ENCODE measurements at regions not wholly inside any gene's neighbourhood (a gene's known extent, or its start where the extent isn't known, plus 50 kb on each side); places are given as distances from the start of the nearest gene placed in this dataset. TPM values are rescaled to one million over a fixed set of nuclear protein-coding genes. Genes with fewer than 3 reads are reported as not detected.
"Not testable (repeated sequence)": the region's sequence is repeated elsewhere in the genome, so short reads cannot be mapped to it uniquely, and the experiment has no call there.

DNA sequence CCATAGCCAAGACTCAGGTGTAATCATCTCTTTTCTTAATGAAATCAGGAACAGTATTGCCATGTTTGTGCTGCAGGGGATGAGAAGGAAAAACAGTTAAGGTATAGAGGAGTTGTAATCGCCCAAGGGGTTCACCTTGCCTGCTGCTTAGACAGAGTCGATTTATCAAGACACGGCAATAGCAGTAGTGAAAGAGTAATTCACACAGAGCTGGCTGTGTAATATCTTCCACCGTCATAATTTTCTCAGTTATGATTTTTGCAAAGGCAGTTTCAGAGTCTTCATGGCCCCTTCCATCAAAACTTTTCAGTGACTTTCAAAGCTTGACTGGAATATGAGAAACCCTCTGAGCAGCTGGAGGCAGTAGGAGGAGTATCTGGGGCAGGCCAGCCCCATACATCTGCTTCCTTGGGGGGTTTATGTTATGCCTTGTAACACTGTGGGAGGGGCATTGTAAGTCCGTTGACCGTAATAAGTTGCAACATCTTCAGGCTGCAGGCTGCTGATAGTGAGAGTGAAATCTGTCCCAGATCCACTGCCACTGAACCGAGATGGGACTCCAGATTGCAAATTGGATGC, 605.4 kb downstream of the RPIA start:
- H3K36me3 Mint-ChIP-seq (ENCODE audit: low read depth); intact Hi-C loops (cut with DNase I, micrococcal nuclease); H3K27ac Mint-ChIP-seq: not testable (repeated sequence)

DNA sequence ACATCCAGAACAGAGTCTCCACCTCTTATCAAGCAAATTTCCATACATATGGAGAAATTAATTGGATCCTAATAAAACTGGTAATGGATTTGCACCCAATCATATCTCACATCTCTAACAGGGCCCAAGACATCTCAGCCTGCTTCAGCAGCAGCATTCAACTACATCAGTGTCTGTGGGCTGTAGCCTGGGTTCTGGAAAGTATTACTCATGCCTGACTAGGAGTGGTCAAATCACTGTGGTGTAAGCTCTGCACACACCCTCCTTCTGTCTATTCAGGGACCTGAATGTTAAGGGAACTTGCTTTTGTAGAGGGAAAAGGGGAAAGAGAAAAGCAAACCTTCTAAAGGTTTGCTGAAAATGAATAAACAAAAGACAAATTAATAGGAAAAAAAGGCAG, 607.7 kb downstream of the RPIA start:
- DNase-seq; H3K27ac Mint-ChIP-seq; CTCF ChIA-PET; intact Hi-C loops (cut with DNase I, micrococcal nuclease); H3K36me3 Mint-ChIP-seq (ENCODE audit: low read depth); H3K4me3 Mint-ChIP-seq; H3K9me3 Mint-ChIP-seq (ENCODE audit: low read depth); H3K4me1 Mint-ChIP-seq; ATAC-seq; POLR2A ChIA-PET; H3K27me3 Mint-ChIP-seq: not testable (repeated sequence)

More for the DNA sequence above, 605.4 kb downstream of the RPIA start:
- H3K27me3 Mint-ChIP-seq; H3K9me3 Mint-ChIP-seq (ENCODE audit: low read depth); POLR2A ChIA-PET; H3K4me3 Mint-ChIP-seq; CTCF ChIA-PET; DNase-seq; H3K4me1 Mint-ChIP-seq: not testable (repeated sequence)
- ATAC-seq: peak; percentile 30

DNA sequence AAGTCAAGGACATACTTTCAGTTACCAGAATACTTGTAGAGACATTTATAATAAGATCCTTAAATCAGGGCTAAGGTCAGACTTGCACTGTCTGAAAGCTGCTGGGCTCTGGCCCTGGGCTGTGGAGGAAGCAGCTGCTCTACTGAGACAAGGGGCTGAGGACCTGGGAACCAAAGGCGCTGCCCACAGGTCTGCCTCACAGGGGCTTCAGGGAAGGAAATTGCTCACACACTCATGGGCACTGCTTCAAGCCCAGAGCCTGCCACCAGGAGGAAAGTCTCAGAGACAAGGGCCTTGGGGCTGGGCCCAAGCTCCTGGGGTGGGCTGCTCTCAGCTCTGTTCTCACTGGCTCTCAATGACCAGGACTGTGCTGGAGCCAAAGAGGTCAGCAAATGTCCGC, 614.1 kb downstream of the RPIA start:
- H3K27me3 Mint-ChIP-seq; DNase-seq; H3K9me3 Mint-ChIP-seq (ENCODE audit: low read depth); POLR2A ChIA-PET; H3K4me3 Mint-ChIP-seq; H3K4me1 Mint-ChIP-seq; H3K36me3 Mint-ChIP-seq (ENCODE audit: low read depth); intact Hi-C loops (cut with DNase I, micrococcal nuclease); ATAC-seq; H3K27ac Mint-ChIP-seq; CTCF ChIA-PET: not testable (repeated sequence)

DNA sequence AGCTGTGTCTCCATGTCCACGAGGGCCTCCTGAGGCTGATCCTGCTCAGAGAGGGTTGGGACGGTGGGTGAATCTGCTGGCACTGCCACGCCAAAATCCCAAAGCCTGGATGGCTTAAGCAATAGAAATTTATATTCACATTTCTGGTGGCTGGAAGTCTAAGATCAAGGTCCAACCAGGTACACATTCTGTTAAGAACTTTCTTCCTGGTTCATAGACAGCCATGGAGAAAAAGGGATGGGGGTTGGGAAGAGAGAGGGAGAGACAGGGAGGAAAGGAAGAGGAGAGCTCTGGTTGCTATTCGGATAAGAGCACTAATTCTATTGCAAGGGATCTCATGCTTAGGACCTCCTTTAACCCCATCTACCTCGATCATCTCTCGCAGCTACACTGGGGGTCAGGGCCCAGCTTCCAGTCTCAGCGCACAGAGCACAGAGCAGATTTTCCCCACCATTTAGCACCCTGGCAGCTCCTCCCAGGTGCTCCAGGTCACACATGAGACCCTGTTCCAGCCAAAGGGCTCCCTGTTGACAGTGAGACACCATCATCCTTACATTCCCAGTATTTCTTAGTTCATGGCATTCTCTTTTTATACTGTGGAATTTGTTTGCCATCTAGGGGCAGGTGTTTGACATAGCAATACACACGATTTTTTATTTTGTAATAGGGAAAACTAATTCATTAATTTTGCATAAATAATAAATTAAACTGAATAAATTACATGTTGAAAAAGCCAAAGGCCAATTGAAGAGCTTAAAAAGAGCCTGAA, 615.6 kb downstream of the RPIA start:
- CTCF ChIA-PET, ATAC-seq: not testable (repeated sequence)

DNA sequence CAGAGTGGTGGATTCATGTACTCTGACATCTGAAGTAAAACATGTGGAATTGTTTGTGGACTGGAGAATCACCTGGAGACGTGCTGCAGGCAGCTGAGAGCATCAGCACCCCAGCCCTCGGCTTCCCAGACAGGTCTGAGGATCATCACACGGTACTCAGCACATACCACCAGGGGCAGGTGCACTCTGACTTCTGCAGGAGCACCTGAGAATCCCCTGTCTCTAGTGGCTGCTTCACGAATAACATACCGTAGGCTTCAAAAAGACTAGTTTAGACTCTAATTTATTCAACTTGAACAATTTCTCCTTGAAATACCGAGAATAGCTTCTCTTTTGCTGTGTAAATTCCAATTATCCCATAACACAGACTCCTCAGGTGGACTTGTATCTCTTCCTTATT, 627.5 kb downstream of the RPIA start:
- H3K4me1 Mint-ChIP-seq; H3K27me3 Mint-ChIP-seq; CTCF ChIA-PET; H3K36me3 Mint-ChIP-seq (ENCODE audit: low read depth); H3K27ac Mint-ChIP-seq; POLR2A ChIA-PET; DNase-seq; ATAC-seq; H3K9me3 Mint-ChIP-seq (ENCODE audit: low read depth); H3K4me3 Mint-ChIP-seq; intact Hi-C loops (cut with DNase I, micrococcal nuclease): not testable (repeated sequence)

More for the DNA sequence above, 615.6 kb downstream of the RPIA start:
- H3K36me3 Mint-ChIP-seq (ENCODE audit: low read depth); H3K9me3 Mint-ChIP-seq (ENCODE audit: low read depth); H3K4me3 Mint-ChIP-seq; intact Hi-C loops (cut with DNase I, micrococcal nuclease); H3K4me1 Mint-ChIP-seq; POLR2A ChIA-PET; H3K27ac Mint-ChIP-seq; DNase-seq; H3K27me3 Mint-ChIP-seq: not testable (repeated sequence)

DNA sequence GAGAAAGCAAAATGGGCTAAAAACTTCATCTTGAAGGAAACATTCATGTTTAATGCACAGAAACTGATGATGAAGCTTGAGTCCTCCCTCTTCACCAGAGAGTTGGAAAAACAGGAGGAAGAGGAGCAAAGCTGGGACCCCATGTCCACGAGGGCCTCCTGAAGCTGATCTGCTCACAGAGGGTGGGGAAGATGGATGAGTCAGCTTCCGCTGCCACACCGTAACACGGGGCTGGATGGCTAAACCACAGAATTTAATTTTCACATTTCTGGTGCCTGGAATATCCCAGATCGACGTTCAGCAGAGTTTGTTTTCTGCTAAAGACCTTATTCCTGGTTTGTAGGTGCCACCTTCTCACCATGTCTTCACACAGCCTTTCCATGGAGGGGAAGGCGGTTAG, 634.4 kb downstream of the RPIA start:
- DNase-seq; H3K4me1 Mint-ChIP-seq; POLR2A ChIA-PET; H3K27ac Mint-ChIP-seq; CTCF ChIA-PET; H3K9me3 Mint-ChIP-seq (ENCODE audit: low read depth); H3K4me3 Mint-ChIP-seq; ATAC-seq; H3K36me3 Mint-ChIP-seq (ENCODE audit: low read depth); H3K27me3 Mint-ChIP-seq; intact Hi-C loops (cut with DNase I, micrococcal nuclease): not testable (repeated sequence)

DNA sequence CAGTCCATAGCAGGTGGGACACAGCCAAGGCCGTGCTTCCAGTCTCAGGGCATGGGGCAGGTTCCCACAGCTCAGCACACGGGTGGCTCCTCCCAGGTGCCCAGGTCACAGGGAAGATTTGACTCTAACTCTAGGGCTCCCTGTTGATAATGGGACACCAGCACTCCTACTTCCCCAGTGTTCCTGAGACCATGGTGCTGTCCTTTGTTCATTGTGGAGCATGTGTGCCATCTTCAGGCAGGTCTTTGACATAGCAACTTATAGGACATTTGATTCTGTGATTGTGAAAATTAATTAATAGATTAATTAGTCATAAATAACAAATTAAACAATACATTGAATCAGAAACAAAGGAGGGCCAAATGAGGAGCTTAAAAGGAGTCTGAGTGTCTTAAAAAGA, 635.0 kb downstream of the RPIA start:
- intact Hi-C loops (cut with DNase I, micrococcal nuclease); H3K27me3 Mint-ChIP-seq; ATAC-seq; CTCF ChIA-PET; H3K36me3 Mint-ChIP-seq (ENCODE audit: low read depth); DNase-seq; H3K4me3 Mint-ChIP-seq; POLR2A ChIA-PET; H3K27ac Mint-ChIP-seq; H3K9me3 Mint-ChIP-seq (ENCODE audit: low read depth); H3K4me1 Mint-ChIP-seq: not testable (repeated sequence)

DNA sequence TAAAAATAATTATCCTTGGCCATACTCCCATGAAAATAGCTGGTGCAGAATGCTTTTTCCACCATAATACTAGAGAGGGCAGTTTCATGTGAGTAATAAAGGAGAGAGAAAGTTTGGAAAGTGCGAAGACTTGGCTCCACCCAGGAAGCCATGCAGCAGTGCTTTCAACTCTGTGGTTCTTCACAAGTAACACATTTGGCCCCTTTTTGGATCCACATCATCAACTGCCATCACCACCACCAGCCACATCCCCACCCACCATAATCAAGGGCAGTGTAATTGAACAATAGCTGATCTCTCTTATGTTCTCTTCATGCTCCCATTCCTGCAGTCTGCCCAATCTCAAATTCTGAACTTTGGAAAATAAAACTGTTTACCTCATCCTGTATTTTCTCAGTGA, 637.3 kb downstream of the RPIA start:
- H3K4me3 Mint-ChIP-seq; POLR2A ChIA-PET; H3K27me3 Mint-ChIP-seq; DNase-seq; CTCF ChIA-PET; H3K9me3 Mint-ChIP-seq (ENCODE audit: low read depth); intact Hi-C loops (cut with DNase I, micrococcal nuclease); ATAC-seq; H3K27ac Mint-ChIP-seq; H3K36me3 Mint-ChIP-seq (ENCODE audit: low read depth); H3K4me1 Mint-ChIP-seq: not testable (repeated sequence)

Small RNA genes lying in the stretch of these regions (microRNA-seq; reads per million reads assigned to microRNA genes)
- not detected for gene MIR4436A (ENCODE audit: borderline replicate concordance)

All from activated CD4-positive, alpha-beta T cell treated with anti-CD3 and anti-CD28 coated beads for 36 hours (primary cell).